Stimulated activated memory B cell treated with anti-CD40 and anti-IgM and Interleukin-4, amounts not matched to agents 10 μg/mL and 1 μg/mL and 100 μg/mL, for 72 hours (primary cell): ENCODE measurements at regions not wholly inside any gene's neighbourhood (a gene's known extent, or its start where the extent isn't known, plus 50 kb on each side); places are given as distances from the start of the nearest gene placed in this dataset.

Source experiments
- ATAC-seq: fragments of 150-1000 bp; cut with Tn5 transposase; 2 replicates; pipeline ENCODE4 v1.10.0; 2021
- H3K27ac Mint-ChIP-seq: one replicate; pipeline ENCODE4 v1.8.0; 2022; ENCODE audit warnings: mild to moderate bottlenecking, mixed read lengths
- H3K27me3 Mint-ChIP-seq: one replicate; pipeline ENCODE4 v1.8.0; 2022; ENCODE audit warnings: mixed read lengths
- H3K36me3 Mint-ChIP-seq: one replicate; pipeline ENCODE4 v1.8.0; 2022; ENCODE audit warnings: mixed read lengths
- H3K4me1 Mint-ChIP-seq: one replicate; pipeline ENCODE4 v1.8.0; 2022; ENCODE audit warnings: mixed read lengths
- H3K4me3 Mint-ChIP-seq: one replicate; pipeline ENCODE4 v1.8.0; 2022; ENCODE audit warnings: mild to moderate bottlenecking, moderate library complexity, mixed read lengths
- H3K9me3 Mint-ChIP-seq: one replicate; pipeline ENCODE4 v1.8.0; 2022; ENCODE audit warnings: mixed read lengths

DNA sequence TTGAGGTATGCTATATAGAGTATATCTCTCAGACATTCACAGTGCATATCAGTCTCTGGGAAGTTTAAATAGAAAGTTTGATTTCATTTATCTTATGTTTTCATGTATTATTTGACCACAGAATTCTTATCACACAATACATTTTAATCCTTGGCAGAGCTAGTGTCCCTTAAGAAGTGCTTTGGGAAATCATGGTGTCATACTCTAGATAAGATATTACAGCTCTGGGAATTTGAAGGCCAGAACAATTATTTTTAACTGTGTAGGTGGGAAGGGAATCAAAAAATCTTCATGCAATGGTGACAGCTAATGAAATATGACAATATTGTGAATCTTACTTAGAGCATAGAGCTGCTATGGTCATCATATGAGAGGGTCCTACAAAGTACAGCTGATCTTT lies 451.3 kb upstream of the FAM98A start:
- H3K36me3 Mint-ChIP-seq, result no peaks in the 10 kb centered on the region
- no peak overlapping the region for H3K4me3 Mint-ChIP-seq
- no peaks in the 10 kb centered on the region for H3K4me1 Mint-ChIP-seq
- no peaks in the 10 kb centered on the region for H3K27me3 Mint-ChIP-seq
- ATAC-seq, result no peak
- no peaks in the 10 kb centered on the region for H3K9me3 Mint-ChIP-seq
- no peak overlapping the region for H3K27ac Mint-ChIP-seq

DNA sequence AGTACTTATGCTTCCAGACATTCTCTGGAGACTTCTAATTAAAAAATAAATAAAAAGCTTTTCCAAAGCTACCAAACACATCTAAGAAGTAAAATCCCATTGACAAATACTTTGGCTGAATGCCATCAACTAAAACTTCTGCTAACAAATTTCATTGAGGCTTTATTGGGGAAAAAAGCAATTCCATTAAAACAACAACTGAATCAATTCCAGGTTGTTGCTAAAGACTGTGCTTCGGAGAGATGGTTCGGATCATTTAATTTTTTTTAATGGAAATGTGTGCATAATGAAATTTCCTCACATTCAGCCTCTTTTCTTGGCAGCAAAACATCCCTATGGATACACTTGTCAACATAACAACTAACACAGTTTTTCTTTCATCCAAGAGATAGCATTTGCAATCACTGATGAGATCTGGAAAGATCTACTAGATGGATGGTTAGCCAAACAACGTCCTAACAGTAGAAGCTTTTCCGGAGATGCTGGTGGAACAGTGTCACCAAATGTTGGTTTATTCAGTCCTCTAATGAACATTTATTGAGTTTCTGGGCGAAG lies 446.1 kb upstream of the FAM98A start:
- no peak for ATAC-seq
- Mint-ChIP-seq H3K27me3 (no peaks in the 10 kb centered on the region), H3K36me3 (no peaks in the 10 kb centered on the region), H3K27ac (no peak overlapping the region), H3K4me1 (no peaks in the 10 kb centered on the region), H3K4me3 (no peak overlapping the region), H3K9me3 (no peaks in the 10 kb centered on the region)

DNA sequence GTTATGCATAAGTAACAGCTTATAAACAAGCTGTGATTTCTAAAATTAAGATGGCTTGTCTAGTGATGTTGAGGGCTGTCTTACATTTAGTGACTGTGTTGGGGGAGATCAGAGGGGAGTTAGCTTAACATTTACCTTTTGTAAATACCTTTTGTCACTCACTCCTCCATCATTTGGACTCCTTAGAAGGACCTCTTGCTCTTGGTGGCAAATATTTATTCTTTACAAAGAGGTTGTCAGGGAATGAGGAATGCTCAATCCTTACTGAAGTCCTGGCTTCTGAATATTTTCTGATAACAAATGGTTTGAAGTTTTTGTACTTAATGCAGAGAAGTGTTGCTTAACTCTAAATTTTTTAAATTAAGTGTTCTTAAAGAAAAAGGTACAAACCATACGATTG lies 438.8 kb upstream of the FAM98A start:
- Mint-ChIP-seq H3K27me3 (no peaks in the 10 kb centered on the region), H3K4me3 (no peak overlapping the region), H3K27ac (no peak overlapping the region), H3K9me3 (no peaks in the 10 kb centered on the region), H3K4me1 (no peaks in the 10 kb centered on the region), H3K36me3 (no peaks in the 10 kb centered on the region)
- no peak for ATAC-seq

DNA sequence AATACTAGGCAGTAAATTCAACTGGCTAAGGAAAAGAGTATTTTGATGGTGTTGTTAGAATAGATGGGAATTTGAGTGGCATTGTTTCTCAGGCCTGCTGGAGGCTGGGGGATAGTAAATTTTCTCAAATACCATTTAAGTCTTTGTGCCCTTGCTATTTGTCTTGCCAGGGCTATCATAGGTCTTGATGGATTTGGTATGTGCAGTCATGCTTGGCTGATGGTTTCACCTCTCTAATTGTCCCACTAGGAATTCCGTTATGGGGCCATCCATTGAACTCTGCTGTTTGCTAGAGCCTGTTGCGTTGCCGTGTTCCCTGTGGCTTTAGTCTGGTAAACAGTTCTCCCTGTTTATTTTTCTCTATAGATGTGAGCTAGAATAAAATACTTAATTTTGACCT lies 438.1 kb upstream of the FAM98A start:
- Mint-ChIP-seq H3K27ac (no peak overlapping the region), H3K27me3 (no peaks in the 10 kb centered on the region), H3K9me3 (no peaks in the 10 kb centered on the region), H3K4me3 (no peak overlapping the region), H3K36me3 (no peaks in the 10 kb centered on the region), H3K4me1 (no peaks in the 10 kb centered on the region)
- ATAC-seq, result no peak

DNA sequence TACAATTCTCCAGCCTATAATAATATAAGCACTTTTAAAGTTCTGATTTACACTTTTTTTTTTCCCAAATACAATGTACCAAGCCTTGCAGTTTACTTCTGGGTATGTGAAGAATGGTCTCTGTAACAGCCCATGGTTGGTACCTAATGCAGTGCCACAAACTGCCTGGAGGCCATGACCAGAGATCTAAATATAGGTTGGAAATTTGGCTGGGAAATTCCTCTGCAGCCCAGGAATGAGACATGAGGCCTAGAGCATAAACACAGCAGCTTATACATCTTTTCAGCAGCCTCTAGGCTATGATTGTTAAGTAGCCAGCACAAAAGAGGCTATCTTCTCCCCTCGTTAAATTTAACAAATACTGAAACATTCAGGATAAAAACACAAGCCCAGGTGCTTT lies 432.0 kb upstream of the FAM98A start:
- Mint-ChIP-seq H3K4me1 (no peaks in the 10 kb centered on the region), H3K9me3 (no peaks in the 10 kb centered on the region), H3K36me3 (no peaks in the 10 kb centered on the region), H3K4me3 (no peak overlapping the region), H3K27me3 (no peaks in the 10 kb centered on the region), H3K27ac (no peak overlapping the region)
- ATAC-seq, result no peak

DNA sequence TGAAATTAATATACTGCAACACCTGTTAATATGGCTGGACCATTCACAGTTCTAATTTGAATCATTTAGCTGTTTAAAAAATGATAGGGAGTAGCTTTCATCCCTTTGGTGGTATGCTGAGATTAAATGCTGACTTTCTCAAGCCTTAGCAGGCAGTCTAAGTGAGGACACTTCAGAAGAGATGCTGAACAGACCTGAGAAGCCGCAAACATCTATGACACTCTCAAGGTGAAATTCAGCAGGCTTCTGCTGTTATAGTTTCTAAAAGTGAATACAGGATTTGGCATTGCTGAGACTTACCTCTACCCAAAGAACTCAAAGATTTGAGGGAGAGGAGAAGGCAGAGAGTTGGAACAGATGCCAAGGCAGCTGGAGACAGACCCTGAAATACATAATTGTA lies 431.2 kb upstream of the FAM98A start:
- no peaks in the 10 kb centered on the region for H3K27me3 Mint-ChIP-seq
- no peak overlapping the region for H3K27ac Mint-ChIP-seq
- ATAC-seq, result no peak
- H3K4me3 Mint-ChIP-seq, result no peak overlapping the region
- no peaks in the 10 kb centered on the region for H3K36me3 Mint-ChIP-seq
- H3K9me3 Mint-ChIP-seq, result no peaks in the 10 kb centered on the region
- H3K4me1 Mint-ChIP-seq, result no peaks in the 10 kb centered on the region

DNA sequence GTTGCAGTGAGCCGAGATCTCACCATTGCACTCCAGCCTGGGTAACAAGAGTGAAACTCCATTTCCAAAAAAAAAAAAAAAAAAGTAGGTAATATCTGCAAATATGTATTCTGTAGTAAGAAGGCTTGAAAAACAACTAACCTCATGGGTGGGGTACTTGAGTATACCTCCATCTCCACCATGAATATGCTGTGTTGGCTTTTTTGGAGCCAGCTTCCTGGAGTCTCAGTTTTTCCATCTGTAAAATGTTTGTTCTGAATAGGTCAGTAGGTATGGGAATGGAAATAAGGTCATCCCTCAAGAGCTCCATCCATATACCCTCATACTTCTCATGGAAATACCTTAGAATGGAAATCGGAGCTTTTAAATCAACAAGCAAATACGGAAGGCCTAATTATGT lies 430.0 kb upstream of the FAM98A start:
- Mint-ChIP-seq H3K36me3 (no peaks in the 10 kb centered on the region), H3K4me1 (no peaks in the 10 kb centered on the region), H3K27ac (no peak overlapping the region), H3K27me3 (no peaks in the 10 kb centered on the region), H3K9me3 (no peaks in the 10 kb centered on the region), H3K4me3 (no peak overlapping the region)
- ATAC-seq, result no peak

DNA sequence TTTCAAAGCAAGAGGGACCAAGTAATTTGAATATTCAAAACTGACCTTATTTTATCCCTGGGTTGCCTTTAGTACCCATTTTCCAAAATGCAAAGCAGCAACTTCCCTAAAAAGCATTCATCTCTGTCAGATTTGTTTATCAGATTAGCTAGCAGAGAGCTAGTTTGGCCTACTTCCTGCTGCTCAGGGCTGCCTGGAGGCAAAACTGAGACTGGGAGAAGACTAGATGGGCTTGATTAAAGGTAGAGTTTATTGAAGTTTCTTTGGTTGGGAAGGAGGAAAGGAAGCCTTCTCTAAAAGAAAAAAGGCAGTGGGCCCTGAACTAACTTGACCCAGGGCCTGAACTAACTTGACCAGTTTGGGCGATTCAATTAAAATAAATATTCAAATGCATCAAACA lies 426.1 kb upstream of the FAM98A start:
- Mint-ChIP-seq H3K4me1 (no peaks in the 10 kb centered on the region), H3K4me3 (no peak overlapping the region), H3K27ac (no peak overlapping the region), H3K36me3 (no peaks in the 10 kb centered on the region), H3K9me3 (peaks cover 3% of the 10 kb centered on the region), H3K27me3 (no peaks in the 10 kb centered on the region)
- no peak for ATAC-seq

DNA sequence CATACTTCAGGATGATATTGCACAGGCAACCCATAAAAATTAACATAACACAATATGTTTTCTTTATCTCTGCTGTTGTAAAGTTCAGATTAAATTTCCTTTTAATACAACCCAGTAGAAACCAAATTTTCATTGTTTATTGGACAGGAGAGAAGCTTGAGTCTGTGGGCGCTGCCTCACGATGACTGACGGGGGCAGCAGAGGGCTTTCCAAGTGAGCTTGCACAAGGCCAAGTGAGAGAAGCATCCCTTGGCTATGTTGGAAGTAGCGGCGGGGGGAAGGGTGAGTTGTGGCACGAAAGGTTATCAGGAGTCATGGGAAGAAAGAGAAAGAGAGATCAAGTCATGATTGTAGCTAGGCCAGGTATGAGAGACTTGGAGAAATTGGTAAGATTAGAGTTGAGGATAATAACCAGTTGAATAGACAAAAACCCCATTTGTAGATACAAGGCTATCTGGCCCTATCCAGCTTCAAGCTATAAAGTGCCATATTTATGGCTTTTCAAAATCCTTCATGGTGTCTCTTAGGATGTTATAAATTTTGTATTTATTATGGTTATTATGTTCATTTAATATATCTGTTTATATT lies 413.7 kb upstream of the FAM98A start:
- no peak for ATAC-seq
- Mint-ChIP-seq H3K27ac (no peak overlapping the region), H3K27me3 (peaks cover 31% of the 10 kb centered on the region), H3K9me3 (peaks cover 5% of the 10 kb centered on the region), H3K36me3 (no peaks in the 10 kb centered on the region), H3K4me3 (no peak overlapping the region), H3K4me1 (no peaks in the 10 kb centered on the region)

DNA sequence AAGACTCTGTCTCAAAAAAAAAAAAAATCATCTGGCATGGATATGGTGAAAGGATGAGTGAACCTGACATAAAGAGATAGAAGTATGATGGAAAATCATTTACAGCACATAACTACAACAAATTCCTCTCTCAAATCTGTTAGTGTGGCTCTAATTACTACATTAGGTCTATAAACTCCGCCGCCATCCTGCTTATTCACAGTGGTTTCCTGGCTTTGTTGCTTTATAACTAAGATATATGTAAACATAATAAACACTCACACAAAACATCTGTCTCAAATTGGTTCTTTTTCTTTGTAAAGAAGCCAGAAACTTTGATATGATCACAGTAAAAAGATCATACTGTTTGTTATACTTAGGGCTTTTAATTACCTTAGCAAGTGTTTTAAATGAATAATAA lies 412.6 kb upstream of the FAM98A start:
- no peak for ATAC-seq
- Mint-ChIP-seq H3K9me3 (peaks cover 5% of the 10 kb centered on the region), H3K4me3 (no peak overlapping the region), H3K27ac (no peak overlapping the region), H3K4me1 (no peaks in the 10 kb centered on the region), H3K36me3 (no peaks in the 10 kb centered on the region), H3K27me3 (peaks cover 31% of the 10 kb centered on the region)

DNA sequence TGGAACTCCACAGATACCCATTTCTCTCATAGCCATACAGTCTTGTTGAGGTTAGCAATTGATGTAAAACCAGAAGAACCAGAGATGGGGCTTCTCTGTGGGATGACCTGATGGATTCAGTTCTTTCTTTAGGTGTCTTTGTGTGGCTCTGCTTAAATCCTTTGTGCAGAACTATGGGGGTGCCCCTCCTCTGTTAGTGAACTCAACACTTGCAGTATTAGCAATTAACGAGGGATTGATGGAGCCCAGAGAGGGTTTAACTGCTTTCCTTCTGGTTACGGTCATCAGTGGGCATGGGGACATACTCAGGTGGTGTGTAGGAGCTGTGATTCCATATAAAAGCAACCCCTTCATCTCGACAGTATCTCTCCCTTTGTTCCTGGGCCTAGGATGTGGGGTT lies 406.8 kb upstream of the FAM98A start:
- H3K27me3 Mint-ChIP-seq, result peaks cover 24% of the 10 kb centered on the region
- H3K4me1 Mint-ChIP-seq, result no peaks in the 10 kb centered on the region
- no peaks in the 10 kb centered on the region for H3K9me3 Mint-ChIP-seq
- H3K36me3 Mint-ChIP-seq, result no peaks in the 10 kb centered on the region
- no peak overlapping the region for H3K27ac Mint-ChIP-seq
- no peak for ATAC-seq
- no peak overlapping the region for H3K4me3 Mint-ChIP-seq

DNA sequence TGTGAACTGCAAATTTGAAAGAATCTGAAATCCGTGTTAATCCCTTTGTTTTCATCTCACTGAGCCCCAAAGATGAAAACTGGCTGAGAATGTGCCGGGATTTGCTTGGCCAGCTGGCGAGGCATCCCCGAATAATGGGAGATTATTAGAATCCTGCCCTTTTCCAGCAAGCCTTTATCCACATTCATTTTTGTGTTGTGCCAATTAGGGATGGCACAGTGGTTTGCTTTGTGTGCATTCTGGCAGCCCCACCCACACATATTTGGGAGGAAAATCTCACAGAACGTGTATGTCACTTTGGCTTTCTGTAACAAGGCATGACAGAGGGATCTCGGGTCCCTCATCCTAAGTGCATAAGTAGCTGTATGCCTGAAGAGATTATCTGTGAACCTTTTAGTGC lies 405.8 kb upstream of the FAM98A start:
- Mint-ChIP-seq H3K9me3 (peaks cover 6% of the 10 kb centered on the region), H3K4me1 (no peaks in the 10 kb centered on the region), H3K27ac (no peak overlapping the region), H3K36me3 (no peaks in the 10 kb centered on the region), H3K27me3 (peaks cover 14% of the 10 kb centered on the region), H3K4me3 (no peak overlapping the region)
- no peak for ATAC-seq

DNA sequence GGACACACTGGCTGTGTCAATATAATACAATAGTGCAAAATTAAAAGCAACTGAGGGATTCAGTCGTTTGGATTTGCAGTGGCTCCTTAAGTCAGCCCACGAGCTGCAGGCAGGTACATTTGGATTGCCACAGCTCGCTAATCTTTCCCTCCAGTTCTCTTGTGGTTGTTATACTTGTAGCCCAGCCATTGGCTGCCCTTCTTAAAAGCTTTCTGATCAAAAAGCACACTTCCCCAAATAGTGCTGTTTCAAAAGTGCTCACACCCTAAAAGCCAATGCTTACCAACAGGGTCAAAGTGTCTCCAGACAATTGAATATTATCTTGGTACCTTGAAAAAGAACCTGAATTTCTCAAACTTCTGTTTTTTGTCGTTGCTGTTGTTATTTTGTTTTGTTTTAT lies 404.7 kb upstream of the FAM98A start:
- H3K27ac Mint-ChIP-seq, result no peak overlapping the region
- no peaks in the 10 kb centered on the region for H3K36me3 Mint-ChIP-seq
- peaks cover 7% of the 10 kb centered on the region for H3K9me3 Mint-ChIP-seq
- H3K27me3 Mint-ChIP-seq, result peaks cover 3% of the 10 kb centered on the region
- ATAC-seq, result no peak
- H3K4me1 Mint-ChIP-seq, result no peaks in the 10 kb centered on the region
- no peak overlapping the region for H3K4me3 Mint-ChIP-seq

DNA sequence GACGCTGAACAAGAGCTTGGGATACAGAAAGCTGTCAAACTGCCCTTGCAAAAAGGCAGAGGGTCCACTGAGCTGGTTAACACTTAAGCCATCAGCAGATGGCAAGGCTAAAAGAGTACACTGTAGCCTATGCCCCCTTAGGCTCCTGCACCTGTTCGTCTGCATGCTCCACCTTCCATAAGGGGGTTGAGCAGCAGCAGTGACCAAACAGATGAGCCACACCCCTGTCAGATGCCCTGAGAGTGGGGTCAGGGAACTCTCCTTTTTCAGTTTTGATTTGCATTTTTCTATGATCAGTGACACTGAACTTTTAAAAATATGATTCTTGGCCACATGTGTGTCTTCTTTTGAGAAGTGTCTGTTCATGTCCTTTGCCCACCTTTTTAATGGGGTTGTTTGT lies 402.5 kb upstream of the FAM98A start:
- Mint-ChIP-seq H3K9me3 (peaks cover 24% of the 10 kb centered on the region), H3K4me3 (no peak overlapping the region), H3K36me3 (no peaks in the 10 kb centered on the region), H3K27me3 (no peaks in the 10 kb centered on the region), H3K4me1 (no peaks in the 10 kb centered on the region), H3K27ac (no peak overlapping the region)
- no peak for ATAC-seq

DNA sequence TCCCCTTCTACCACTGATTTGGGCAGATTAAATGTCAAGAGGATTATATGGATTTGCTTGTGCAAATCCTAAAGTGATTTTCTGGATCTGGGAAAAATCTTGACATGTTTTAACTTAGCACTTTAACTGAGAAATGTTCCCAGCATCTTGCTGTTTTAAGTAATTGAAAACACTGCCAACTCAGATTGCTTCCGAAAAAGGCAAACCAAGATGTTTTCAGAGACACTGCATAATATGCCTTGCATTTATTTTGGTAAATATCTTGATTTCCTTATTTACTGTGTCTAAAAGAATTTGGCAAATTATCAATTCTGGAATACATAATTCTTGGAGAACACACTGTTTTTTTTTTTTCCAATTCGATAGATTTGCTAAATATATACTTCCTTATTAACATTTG lies 385.0 kb upstream of the FAM98A start:
- H3K27me3 Mint-ChIP-seq, result no peaks in the 10 kb centered on the region
- H3K4me1 Mint-ChIP-seq, result no peaks in the 10 kb centered on the region
- no peak overlapping the region for H3K4me3 Mint-ChIP-seq

DNA sequence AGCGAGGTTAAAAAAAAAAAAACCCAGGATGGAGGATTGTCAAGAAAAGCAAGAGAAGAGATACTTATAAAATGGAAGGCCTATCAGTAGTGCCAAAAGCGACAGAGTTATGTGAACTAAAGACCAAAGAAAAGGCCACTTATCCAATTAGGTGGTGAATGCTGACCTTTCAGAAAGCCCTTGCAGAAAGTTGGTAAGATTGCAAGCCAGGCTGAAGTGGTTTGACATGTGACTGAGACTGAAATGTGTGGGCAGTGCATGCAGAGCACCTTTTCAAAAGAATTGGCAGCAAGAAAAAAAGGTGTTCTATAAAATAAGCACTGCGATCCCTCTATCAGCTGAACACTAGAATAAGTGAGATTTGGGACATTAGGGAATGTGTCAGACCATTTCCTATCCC lies 379.4 kb upstream of the FAM98A start:
- Mint-ChIP-seq H3K4me3 (no peak overlapping the region), H3K27me3 (no peaks in the 10 kb centered on the region), H3K9me3 (peaks cover 5% of the 10 kb centered on the region), H3K27ac (no peak overlapping the region), H3K4me1 (no peaks in the 10 kb centered on the region), H3K36me3 (no peaks in the 10 kb centered on the region)
- ATAC-seq, result no peak

More for the DNA sequence above, 385.0 kb upstream of the FAM98A start:
- ATAC-seq, result no peak
- H3K36me3 Mint-ChIP-seq, result no peaks in the 10 kb centered on the region
- H3K27ac Mint-ChIP-seq, result no peak overlapping the region
- H3K9me3 Mint-ChIP-seq, result peaks cover 2% of the 10 kb centered on the region

DNA sequence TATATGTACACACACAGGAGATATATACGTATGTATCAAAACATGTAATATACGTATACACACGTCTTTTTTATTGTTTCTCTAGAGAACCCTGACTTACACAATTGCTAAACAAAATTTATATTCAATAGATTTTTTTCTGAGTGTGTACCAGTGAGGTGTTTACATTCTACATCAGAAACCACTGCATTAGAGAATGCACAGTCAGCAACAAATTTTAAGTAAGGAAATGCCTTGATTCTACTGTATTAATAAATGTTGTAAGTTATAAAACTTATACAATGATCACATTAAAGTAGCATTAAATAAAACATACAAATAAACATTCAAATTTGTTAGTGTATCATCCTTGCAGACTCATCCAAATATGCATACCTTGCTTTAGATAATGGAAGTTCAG lies 376.4 kb upstream of the FAM98A start:
- no peak overlapping the region for H3K27ac Mint-ChIP-seq
- ATAC-seq, result no peak
- no peaks in the 10 kb centered on the region for H3K27me3 Mint-ChIP-seq
- peaks cover 3% of the 10 kb centered on the region for H3K9me3 Mint-ChIP-seq
- no peaks in the 10 kb centered on the region for H3K36me3 Mint-ChIP-seq
- no peaks in the 10 kb centered on the region for H3K4me1 Mint-ChIP-seq
- H3K4me3 Mint-ChIP-seq, result no peak overlapping the region
